GM18858 (cell line): ENCODE measurements at regions not wholly inside any gene's neighbourhood (a gene's known extent, or its start where the extent isn't known, plus 50 kb on each side); places are given as distances from the start of the nearest gene placed in this dataset.
A peak's percentile ranks its signal among the peaks of the same experiment; 100 is the strongest.

ENCODE experiments used
- ATAC-seq: cut with Tn5 transposase; IDR thresholded peaks from one replicate; pipeline ENCODE4 v1.9.1; 2021; ENCODE audit not compliant: unreplicated experiment

DNA sequence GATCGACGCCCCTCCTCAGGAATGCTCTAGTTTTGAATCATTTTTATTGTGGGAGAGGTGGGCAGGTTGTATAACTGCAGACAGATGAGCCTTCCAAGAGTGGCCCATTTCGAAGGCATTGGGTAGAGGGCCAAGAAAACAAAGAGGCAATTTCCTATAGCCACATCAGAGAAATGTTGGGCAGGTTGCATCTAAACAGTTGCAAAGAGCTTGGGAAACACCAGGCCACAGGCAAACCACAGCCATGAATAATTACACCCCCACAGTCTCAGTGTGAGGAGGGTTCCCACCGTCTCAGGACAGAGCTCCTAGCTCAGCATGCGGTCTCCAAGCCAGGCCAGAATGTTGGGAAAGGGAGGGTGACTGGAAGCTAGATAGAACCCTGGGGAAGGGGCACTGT lies 257.3 kb downstream of the ABHD5 start:
- no peak for ATAC-seq

DNA sequence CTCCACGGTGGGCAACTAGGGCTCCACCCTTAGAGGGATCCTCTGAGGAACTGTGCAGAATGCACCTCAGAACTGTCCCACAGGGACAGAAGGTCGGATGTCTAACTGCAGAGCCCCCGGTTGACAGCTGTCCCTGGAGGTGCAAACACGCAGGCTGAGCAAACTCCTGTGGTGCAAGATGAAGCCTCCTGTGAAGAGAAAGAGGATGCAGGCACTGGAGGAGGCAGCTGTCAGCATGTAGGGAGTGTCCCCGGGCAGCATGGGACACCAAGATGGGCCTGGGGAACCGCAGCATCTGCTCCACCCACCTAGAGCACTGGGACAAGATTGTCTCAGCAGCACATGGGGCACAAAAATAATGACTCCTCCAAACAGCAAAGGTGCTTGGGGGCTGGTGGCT lies 258.9 kb downstream of the ABHD5 start:
- no peak for ATAC-seq

DNA sequence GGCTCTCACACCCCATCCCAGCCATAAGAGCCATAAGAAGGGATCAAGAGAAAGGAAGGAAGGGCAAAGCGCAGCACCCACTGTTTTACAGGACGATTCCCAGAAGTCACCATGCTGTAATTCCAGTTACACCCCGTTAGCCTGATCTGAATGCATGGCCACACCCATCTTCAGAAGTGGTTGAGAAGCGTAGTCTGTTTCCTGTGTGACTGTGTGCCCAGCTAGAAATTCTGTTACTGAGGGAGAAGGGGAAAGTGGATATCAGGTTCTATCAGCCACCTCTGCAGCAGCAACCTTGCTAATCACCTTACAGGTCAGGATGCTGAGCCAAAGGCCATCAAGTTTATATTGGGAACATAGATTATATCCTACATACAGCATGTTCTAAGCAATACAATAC lies 260.0 kb downstream of the ABHD5 start:
- ATAC-seq: no peak

DNA sequence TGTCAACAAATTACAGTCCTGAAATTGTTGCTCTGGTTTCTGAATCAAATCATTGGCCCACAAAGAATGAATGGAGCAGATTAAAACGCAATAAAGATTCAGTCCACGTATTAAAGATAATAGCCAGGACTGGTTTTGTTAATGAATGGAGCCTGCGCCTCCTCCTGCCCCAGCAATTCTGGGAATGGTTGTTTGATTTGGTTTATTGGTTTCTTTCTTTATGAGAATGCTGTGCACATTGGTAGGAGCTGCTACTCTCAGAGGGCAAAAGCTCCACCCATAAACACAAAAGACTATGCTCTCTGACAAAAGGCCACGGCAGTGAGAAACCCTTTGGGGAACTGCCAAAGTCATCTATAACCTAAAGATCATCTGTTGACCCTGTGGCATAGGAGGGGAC lies 261.1 kb downstream of the ABHD5 start:
- no peak for ATAC-seq

DNA sequence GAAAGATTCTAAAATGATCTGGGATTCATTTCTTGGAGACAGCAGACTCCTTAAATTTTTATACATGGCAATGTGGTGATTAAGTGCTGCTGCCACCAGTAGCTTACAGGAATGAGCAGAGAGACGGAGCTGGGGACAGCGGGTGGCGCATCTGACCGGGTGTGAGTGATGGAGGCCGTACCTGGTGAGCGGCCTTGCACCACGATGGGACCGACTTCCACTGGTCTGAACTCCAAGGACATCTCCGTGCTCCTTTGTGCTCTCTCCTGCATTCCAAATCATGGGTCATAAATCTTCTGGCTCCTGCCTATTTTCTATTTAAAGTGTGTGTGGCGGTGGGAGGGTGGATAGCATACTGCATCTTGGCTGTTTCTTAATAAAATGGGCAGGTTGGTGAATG lies 262.6 kb downstream of the ABHD5 start:
- ATAC-seq: no peak

DNA sequence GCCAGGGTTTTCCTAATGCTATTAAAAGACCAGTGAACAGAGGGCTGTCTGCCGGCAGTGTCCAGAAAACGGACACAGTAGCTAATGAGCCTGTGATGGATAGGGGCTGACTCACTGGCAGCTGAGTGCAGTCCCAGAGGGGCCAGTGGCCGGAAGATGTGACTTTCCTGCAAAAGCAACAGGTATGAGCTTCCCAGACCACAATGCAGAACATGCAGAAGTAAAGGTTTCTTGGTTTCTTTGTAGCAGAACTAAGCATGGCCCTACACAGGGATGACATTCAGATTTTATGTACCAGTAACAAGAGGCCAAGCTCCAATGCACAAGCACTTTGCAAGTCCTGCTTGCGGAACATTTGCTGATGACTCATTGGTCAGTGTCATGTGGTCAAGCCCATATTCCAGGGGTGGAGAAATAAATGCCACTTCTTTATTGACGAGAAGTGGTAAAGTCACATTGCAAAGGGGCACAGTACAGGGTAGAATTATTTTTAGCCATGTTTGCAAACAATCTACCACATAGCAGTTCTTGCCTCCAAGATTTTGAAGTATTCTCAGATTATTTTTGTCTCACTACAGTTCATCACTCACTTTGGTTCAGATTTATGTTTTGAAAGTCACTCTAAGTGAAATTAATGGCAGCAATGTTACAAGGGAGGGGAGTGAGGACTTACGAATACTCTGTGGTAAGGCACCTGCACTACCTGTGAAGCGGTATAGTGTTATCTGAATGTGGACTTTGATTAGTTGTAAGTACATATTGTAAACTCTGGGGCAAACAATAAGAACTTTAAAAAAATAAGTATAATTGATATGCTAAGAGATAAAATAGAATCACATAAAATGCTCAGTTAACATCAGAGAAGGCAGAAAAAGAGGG lies 263.3 kb downstream of the ABHD5 start:
- ATAC-seq: no peak

DNA sequence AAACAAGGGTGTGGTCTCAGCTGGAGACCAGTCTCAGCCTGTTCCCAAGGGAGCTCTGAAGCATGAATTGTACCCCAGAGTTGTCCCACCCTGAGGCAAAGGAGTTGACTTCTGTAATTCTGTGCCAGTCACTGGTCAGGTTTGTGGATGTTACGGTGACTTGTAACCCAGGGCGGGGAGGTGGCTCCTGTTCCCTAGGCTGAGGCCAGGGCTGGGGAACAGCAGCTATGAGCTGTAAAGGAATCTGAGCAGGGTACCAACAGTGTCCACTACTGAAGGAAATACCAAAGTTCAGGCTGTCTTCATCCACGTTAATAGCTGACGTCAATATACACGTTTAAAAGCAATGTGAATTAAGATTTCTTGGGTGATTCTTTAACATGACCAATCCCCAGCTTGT lies 266.2 kb downstream of the ABHD5 start:
- no peak for ATAC-seq

DNA sequence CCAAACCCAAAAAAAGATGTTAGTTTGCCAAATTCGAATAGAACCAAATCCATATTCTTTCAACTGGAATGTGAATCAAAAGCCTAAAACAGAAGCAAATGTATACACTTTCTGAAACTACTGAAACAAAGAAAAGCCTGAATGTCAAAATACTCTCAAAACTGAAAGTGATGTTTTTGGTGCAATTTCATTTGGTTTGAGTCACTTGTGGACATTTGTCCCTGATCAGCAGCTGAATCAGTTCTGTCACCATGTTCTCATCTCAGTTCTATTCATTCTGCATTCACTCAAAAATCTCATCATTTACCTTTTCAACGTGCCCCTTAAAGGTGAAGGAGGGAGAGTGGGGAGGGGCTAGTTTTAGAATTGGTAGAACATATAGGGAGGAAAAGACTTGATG lies 266.8 kb downstream of the ABHD5 start:
- ATAC-seq: no peak

DNA sequence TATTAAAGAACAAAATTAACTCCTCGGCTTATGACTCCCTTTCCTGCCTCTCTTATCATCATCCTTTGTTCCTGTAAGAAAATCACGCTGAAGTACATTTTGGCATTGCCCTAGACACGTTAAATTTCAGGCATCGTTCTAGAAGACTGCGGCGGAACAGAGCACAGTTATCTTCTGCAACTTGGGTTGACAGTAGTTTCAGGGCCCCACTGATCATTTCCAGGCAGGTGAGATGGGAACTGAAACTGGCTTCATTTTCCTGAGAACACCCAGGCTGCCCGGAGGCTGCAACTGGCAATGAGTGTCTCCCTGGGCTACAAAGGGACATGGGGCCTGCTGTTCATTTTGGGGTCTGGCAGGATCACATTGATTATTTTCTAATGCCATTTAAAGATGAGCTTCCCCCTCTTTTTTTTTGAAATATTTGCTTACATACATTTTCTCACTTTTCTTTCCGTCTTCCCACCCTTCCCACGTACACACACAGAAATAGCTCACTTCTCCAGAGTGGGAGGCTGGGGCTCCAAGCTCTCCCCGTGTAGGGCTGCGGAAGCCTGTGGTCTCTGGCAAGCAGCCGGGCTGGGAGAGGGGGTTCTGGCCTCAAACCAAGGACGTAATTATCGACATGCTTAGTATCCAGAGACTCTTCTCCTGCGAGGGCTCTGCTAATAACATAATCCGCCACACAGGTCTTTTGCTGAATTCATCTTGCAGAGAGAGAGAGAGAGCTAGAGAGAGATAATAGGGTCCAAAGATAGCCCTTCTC lies 267.4 kb downstream of the ABHD5 start:
- no peak for ATAC-seq

DNA sequence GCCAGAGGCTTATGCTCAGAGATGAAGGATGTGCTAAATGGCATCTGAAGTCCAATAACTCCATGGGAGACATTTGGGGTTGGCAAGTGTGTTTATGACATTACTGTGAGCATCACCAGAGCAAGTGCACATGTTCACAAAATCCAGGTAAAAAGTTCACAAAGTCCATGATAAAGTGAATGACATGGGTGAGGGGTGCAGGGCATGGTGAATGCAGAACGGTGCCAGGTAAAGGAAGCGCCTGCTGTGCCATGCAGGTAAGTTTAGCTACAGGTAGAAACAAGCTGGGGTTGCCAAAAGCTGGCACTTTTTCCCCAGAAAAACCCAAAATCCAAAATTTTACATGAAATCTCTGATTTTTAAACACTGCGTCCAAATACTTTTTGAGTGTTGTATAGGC lies 268.2 kb downstream of the ABHD5 start:
- ATAC-seq: no peak

DNA sequence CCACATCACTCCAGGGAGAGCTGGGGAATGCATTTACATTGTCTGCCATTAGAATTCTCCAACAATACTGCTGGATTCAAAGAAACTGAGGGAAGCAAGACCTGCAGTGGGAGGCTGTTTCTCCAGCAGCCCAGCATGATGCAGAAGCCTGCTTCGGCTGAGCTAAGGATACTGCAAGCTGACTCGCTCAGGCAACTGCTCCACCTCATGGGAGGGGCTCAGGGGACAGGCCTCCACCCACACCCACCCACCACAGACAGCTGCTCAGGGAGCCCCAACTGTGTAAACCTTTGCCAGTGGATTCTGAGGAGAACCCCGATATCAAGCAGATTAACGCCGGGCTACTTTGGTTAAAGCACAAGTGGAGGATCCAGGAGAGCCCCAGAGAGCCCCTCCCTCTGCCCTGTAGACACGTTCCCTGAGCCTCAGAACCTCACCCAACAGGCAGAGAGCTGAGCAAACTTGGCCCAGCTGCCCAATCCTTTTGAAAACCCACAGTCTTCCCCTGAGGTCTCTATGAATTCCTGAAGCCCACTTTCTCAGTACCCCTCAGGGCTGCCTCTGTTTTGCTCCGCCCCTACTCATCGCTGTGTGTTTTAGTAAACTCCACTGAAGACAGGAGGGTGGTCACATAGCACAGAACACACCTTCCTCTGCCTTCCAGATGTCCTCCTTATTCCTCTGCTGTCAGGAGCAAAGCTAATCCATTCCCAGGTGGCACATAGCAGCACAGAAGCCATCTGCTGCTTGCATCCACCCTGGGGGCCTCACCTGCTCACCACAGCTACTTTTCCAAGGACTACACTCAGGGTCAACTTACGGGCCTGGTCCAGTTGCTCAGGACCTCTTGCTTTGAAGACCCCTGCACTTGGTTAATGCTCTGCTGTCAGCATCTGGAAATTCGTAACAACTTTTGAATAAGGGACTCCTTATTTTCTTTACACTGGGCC lies 269.0 kb downstream of the ABHD5 start:
- ATAC-seq: no peak

DNA sequence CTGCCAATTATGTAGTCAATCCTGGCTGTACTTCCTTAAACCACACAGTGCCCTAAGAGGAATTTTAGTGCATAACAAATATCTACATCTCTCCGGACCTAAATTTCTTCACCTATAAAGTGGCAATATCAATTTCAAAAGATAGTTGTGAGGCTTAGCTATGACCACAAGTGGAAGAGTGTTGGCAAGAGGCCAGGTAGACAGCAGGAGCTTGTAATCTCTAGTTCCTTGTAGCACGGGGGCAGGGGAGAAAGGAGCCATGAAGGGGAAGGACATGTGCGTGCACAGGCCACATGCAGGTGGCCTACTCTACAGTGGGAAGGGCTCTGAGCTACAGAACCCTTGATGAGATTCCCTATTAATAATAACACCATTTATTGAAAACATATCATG lies 269.7 kb downstream of the ABHD5 start:
- ATAC-seq: no peak

DNA sequence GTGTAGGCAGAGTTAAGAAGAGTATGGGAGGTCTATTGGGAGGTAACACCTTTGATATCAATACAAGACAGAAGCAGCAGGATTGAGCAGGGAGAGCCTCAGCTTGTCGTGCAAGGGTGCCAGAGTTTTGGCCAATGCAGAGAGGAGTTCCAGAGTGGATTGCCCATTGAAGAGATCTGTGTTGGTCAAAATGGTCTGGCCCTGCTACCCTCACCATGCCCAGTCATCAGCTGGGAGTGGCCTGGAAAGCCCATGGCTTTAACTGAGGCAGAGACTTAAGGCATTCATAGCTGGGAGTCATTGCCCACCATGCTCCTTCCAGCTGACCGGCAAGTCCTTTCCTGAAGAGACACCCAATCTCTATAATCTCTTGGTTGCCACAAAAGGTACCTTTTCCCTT lies 271.3 kb downstream of the ABHD5 start:
- ATAC-seq: no peak

DNA sequence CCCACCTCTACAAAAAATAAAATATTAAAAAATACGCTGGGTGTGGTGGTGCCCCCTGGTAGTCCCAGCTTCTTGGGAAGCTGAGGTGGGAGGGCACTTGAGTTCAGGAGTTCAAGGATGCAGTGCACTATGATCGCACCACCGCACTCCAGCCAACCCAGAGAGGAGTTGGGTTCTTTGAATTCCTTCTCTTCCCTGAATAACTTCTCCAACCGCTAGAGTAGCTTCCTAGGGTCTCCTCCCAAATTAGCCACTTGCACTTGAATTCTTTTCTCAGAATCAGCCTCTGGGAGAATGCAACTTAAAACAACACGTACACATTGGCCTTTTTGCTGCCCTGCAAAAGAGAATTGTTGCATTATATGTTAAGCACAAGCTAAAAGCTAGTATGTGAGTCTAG lies 272.5 kb downstream of the ABHD5 start:
- ATAC-seq: no peak

DNA sequence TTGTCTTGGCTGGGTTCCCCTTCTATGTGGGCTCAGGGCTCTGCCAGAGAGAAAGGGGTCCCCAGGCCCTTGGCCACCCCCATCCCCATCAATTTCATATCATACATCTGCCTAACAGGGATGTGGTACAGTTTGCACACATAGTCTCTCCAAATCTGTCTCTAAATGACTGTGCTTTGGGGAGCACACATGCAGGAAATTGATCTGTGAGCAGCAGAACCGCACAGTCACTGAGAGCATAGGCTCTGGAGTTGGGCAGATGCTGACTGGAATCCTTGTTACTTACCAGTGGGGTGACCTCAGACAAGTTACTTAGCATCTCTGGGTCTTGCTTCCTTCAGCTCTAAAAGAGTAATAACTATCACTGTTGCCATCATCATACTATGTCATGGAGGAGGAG lies 273.9 kb downstream of the ABHD5 start:
- no peak for ATAC-seq

DNA sequence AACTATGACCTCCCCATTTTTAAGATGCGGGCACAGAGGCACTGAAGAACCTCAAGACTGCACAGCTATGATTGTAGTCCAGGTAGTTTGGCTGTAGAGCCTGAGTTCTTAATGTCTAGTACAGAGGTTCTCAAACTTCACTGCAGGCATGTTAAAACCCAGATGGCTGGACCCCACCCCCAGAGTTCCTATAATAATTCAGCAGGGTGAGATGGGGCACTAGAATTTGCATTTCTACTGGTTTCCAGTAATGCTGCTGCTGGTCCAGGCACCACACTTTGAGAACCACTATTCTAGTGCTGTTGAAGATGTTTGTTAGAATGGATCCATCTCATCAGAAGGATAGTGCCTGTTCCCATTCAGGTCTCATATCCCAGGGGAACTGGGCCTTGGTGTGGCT lies 274.9 kb downstream of the ABHD5 start:
- no peak for ATAC-seq

DNA sequence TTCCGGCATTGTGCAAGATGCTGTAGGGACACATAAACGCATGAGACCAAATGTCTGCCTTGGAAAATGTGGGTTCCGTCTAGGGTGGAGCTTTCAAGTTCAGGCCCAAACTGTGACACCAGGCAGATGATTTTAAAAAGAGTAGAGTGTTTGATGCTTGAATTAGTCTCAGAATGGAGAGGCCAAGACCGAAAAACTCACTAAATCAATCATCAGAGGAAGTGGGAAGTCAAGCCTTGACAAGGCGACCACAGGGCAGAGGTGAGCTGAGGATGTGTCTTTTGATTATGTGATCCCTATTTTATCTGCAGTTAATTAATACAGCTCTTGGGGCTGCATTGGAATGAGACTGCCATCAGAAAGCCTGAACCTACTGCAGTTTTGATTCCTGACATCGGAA lies 275.4 kb downstream of the ABHD5 start:
- ATAC-seq: peak; percentile 62

DNA sequence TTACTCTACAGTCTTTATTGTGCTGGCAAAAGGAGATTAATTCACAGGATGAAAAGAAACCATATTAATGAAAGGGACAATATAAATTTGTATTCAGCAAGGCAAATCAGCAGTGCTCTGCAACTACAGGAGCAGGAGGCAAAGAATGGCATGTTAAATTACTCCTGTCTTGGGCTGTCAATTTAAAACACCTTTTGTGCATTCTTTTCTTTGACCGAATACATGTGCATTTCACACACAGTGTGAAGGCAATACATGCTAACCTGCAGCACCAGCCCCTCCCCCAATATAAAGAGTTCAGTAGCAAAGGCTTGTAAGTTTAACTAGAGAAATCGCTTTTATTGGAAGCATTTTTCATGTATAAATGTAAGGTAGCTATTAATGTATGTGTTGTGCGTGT lies 275.2 kb upstream of the TOPAZ1 start:
- ATAC-seq: no peak

DNA sequence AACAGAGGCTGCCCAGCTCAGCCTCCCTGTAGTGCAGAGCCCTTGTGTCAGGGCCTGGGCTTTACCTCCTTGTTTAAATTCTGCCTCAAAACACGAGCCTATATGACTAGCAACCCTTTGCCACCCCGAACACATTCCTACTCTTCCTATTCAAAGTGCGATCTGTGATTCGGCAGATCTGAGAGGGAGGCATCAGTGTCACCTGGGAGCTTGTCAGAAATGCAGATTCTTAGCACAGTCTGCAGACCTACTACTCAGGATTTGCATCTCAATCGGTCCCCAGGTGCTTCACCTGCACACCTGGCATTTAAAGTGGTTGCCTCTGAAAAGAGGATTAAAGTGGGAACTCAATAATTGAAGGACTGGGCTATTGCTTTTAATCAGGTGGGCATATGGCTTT lies 273.2 kb upstream of the TOPAZ1 start:
- ATAC-seq: no peak

DNA sequence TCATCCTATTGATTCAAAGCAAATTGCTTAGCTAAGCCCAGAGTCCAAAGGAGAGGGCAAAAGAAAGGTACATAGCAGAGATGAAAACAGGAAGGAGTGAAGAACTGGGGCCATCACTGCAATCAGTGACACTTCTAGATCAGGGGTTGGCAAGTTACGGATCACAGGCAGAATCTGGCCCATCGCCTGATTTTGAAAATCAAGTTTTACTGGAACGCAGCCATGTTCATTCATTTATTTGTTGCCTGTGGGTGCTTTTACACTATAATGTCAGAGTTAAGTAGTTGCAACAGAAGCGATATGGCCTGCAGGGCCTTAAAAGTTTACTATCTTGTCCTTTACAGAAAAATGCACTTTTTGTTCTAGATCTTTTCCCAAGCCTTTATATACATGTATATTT lies 271.7 kb upstream of the TOPAZ1 start:
- no peak for ATAC-seq

DNA sequence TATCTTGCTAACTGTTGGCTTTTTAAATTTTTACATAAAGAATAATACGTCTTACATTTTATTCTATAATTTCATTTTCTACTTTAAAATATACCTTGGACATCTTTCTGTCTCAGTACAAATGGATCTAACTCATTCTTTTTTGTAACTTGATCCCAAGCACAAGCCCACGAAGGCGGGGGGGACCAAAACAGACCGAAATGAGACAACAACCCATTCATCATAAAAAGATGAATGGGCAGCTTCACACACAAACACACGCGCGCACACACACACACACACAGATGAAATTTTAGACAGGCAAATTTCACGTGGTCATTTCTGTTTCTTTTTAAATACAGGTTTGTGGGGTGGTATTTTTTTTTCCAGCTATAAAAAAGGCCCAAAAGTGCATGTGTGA lies 271.3 kb upstream of the TOPAZ1 start:
- ATAC-seq: no peak
